Urinary bladder (tissue), 3 donors: ENCODE measurements at regions not wholly inside any gene's neighbourhood (a gene's known extent, or its start where the extent isn't known, plus 50 kb on each side); places are given as distances from the start of the nearest gene placed in this dataset.
A peak's percentile ranks its signal among the peaks of the same experiment; 100 is the strongest.

Experiments used
- DNase-seq: peaks from one replicate; pipeline ENCODE4 v3.0.0-alpha.2; 2015; ENCODE audit errors: extremely low spot score
- H3K27ac ChIP-seq: one replicate; pipeline ENCODE4 v1.5.1; 2013; ENCODE audit warnings: low read depth, mild to moderate bottlenecking, moderate library complexity
- H3K36me3 ChIP-seq: one replicate; pipeline ENCODE4 v1.6.1; 2013; ENCODE audit warnings: mild to moderate bottlenecking, moderate library complexity; ENCODE audit not compliant: insufficient read depth
- H3K4me1 ChIP-seq: one replicate; pipeline ENCODE4 v1.6.1; 2013; ENCODE audit warnings: mild to moderate bottlenecking, moderate library complexity; ENCODE audit not compliant: insufficient read depth
- H3K4me3 ChIP-seq: one replicate; pipeline ENCODE4 v1.5.1; 2013; ENCODE audit warnings: low read depth, low read length
- WGBS: extraction: QIAGEN DNeasy Blood & Tissue Kit; methylation state at CpG from one replicate; pipeline ENCODE4 v1.1.7; 2013; 5-methylcytosine and 5-hydroxymethylcytosine counted together
- donor health status: healthy with polysubstance abuse.
- donor health status: healthy.

DNA sequence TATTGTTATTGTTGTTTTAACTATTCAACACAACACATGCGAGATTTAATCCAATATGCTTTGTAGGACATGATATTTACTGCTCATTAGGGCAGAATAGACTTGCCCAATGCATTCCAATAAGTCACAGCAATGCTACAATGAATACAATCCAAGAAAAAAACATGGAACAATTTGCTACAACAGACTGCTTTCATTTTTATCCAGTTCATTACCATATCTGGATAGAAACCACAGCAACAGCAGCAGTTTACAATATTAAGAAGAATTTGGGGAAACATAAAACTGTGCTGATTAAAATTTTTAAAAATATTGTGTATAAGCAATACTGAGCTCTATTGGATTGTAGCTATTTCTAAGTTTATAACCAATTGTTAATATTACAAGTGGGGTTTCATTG lies 833.0 kb downstream of the DIAPH3 start:
- WGBS: 87% methylated on average over 1 of the region's 1 CpG
- Histone ChIP-seq H3K27ac (no peak overlapping the region), H3K4me1 (no peaks in the 10 kb centered on the region), H3K4me3 (no peak overlapping the region), H3K36me3 (no peaks in the 10 kb centered on the region)
- DNase-seq: no peak

DNA sequence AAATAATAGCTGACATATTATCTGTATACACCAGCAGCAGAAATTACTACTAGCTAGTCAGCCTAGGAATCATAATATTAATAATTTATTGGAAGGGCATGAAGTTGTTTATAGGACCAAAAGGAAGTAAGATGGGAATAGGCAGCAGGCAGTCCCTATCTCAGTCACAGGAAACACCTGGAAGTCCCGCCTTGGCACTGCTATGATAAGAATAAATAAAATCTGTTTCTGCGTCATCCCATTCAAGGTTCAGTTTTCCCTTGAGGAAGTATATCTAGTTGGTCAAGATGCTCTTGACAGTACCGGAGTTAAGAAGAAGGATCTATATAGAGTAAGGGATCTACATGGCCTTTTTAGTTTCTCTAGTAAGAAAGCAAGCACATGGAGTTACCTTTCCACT lies 830.8 kb downstream of the DIAPH3 start:
- no peak for DNase-seq
- 92% methylated on average over 3 of the region's 3 CpGs for WGBS
- Histone ChIP-seq H3K36me3 (no peaks in the 10 kb centered on the region), H3K4me3 (no peak overlapping the region), H3K4me1 (no peaks in the 10 kb centered on the region), H3K27ac (no peak overlapping the region)

DNA sequence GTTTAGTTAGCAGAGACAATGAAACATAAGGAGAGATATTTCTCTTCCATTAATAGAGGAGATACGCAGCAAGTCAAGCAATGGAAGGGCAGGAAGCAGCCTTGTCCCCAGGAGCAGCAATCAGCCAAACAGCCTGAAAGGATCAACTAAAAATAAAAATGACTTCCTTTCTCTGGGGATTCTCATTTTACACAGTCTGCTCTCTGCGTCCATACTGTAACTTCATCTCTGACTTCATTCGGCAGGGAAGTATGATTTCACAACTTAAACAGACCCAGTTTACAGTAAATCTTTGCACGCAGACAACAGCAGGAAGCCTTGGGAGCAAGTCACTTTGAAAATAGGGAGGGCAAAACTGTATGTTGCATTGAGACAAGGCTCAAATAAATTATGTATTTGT lies 826.7 kb downstream of the DIAPH3 start:
- WGBS: 39% methylated on average over 4 of the region's 4 CpGs
- no peaks in the 10 kb centered on the region for H3K4me1 ChIP-seq
- no peak for DNase-seq
- H3K36me3 ChIP-seq: no peaks in the 10 kb centered on the region
- H3K4me3 ChIP-seq: no peak overlapping the region
- no peak overlapping the region for H3K27ac ChIP-seq

DNA sequence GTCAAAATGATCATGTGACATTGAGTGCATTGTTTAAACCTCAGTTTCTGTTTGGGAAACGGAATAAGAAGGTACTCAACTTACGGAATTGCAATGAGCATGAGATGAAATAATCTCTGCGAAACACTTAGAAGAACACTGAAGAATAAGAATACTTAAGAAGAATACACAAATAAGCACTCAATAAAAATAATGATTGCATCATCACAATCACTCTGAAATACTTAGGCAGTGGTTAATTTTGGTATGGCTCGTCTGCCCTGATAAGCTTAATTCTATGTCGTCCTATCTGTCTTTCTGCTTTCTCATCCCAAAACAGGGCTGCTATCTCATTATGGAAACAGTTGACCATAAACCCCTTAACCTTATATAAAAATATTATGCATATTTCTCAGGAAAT lies 823.6 kb downstream of the DIAPH3 start:
- no peak overlapping the region for H3K4me3 ChIP-seq
- no peaks in the 10 kb centered on the region for H3K36me3 ChIP-seq
- WGBS: 90% methylated on average over 5 of the region's 5 CpGs
- no peaks in the 10 kb centered on the region for H3K4me1 ChIP-seq
- no peak for DNase-seq
- no peak overlapping the region for H3K27ac ChIP-seq

DNA sequence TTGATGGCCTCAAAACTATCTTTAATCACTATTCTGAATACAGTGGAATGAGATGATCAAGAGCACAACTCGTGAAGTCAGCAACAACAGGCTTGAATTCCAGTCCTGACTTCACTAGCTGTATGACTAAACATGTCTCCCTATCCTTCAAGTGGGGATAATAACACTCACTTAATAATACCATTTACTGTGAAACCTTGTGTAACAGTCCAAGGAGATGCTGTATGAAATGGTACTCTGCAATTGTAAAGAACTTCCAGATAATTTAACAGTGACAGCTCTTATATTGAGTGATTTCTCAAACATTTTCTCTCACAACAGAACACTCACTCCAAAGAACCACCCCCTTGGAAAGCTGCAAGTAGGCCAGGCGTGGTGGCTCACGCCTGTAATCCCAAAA lies 823.1 kb downstream of the DIAPH3 start:
- no peaks in the 10 kb centered on the region for H3K36me3 ChIP-seq
- no peaks in the 10 kb centered on the region for H3K4me1 ChIP-seq
- no peak for DNase-seq

DNA sequence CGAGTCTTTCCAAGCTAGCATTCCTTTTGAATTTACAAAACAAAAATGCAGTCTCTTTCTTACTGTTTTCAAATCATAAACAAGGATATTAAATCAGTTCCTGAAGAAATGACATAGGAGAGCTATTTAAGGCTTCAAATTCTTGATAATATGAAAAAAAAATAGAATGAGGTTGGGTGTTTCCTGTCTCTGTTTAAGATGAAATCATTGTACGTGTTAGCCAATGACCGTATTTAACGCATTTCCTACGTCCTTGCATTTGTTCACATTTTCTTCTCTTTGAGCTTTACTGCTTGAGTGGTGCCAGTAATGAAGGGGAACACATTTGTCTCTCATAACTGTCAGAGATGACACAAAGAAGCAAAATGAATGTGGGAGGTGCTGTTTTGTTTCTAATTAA lies 821.3 kb downstream of the DIAPH3 start:
- no peak for DNase-seq
- Histone ChIP-seq H3K4me1 (no peaks in the 10 kb centered on the region), H3K4me3 (no peak overlapping the region), H3K36me3 (no peaks in the 10 kb centered on the region), H3K27ac (no peak overlapping the region)
- 71% methylated on average over 5 of the region's 5 CpGs for WGBS

More for the DNA sequence above, 823.1 kb downstream of the DIAPH3 start:
- no peak overlapping the region for H3K27ac ChIP-seq
- H3K4me3 ChIP-seq: no peak overlapping the region
- 62% methylated on average over 3 of the region's 3 CpGs for WGBS

DNA sequence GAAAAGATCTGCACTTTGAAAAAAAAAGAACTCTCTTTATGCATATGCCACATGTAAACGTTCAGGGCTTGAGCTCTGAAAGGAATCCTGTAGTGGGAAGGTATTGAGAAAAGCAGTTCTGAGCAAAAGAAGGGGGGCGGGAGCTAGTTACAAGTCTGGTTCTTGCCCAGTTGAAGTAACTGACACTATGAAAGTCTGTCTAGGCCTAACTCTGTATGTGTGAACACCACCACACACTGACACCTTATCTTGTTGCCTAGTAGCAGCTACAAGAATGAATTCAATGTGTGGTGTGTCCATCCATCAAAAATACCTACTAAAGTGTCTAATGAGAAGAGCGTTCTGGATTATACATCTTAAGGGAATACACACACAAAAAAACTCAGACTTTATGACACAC lies 820.6 kb downstream of the DIAPH3 start:
- Histone ChIP-seq H3K4me1 (no peaks in the 10 kb centered on the region), H3K4me3 (no peak overlapping the region), H3K27ac (no peak overlapping the region), H3K36me3 (no peaks in the 10 kb centered on the region)
- DNase-seq: no peak
- 71% methylated on average over 3 of the region's 3 CpGs for WGBS

DNA sequence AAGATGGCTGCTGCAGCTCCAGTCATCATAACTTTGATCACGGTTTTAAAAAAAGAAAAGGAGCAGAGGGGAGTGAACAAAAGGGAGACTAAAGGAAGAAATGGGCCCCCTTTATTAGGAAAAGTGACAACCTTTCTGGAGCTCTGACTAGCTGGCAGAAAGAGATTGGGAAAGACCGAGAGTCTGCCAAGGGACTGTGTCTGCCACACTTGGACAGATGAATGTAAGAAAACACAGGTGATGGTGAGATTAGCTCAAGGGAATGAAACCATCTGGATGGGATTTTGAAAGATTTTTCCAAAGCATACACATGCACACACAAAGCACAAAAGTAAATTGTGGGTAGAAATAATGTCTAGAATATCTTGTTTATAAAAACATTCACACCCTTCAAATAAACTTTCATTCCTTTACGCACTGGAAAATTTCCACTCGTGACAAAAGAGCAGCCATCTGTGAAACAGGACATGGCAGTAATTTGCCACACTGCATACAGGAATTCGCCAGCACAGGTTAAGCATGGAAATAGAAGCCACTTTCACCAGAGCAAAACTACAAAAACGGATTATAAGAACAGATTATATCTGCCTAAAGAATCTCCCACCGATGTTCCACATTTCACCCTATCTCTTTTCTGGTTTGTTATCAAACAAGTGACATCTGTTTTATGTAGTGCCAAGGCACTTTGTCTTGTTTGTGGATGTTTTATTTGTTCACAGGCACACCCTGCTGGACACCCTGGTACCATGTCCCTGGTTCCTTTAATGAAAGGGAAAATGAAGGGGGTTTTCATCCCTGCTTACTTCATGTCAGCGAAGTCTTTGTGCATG lies 819.5 kb downstream of the DIAPH3 start:
- no peak for DNase-seq
- Histone ChIP-seq H3K27ac (no peak overlapping the region), H3K4me1 (no peaks in the 10 kb centered on the region), H3K4me3 (no peak overlapping the region), H3K36me3 (no peaks in the 10 kb centered on the region)
- 68% methylated on average over 8 of the region's 8 CpGs for WGBS

DNA sequence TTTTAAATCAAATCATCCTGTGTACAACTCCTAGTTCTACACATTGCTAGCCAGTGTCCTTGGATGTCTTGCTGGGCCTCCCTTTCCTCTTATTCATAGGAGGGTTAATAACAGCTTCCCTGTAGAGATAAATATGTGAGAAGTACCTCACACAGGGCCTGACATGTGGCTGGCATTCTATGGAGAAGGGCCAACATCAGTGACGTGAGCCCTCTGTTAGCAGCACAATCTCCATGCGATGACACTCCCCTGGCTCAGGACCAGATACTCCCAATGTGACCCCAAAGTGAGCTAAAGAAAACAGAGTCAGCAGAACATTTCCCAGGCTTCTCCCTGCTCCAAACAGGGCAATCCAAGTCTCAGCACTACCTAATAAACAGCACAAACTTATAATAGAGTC lies 818.4 kb downstream of the DIAPH3 start:
- Histone ChIP-seq H3K27ac (no peak overlapping the region), H3K4me1 (no peaks in the 10 kb centered on the region), H3K4me3 (no peak overlapping the region), H3K36me3 (no peaks in the 10 kb centered on the region)
- DNase-seq: no peak
- WGBS: 32% methylated on average over 2 of the region's 2 CpGs

DNA sequence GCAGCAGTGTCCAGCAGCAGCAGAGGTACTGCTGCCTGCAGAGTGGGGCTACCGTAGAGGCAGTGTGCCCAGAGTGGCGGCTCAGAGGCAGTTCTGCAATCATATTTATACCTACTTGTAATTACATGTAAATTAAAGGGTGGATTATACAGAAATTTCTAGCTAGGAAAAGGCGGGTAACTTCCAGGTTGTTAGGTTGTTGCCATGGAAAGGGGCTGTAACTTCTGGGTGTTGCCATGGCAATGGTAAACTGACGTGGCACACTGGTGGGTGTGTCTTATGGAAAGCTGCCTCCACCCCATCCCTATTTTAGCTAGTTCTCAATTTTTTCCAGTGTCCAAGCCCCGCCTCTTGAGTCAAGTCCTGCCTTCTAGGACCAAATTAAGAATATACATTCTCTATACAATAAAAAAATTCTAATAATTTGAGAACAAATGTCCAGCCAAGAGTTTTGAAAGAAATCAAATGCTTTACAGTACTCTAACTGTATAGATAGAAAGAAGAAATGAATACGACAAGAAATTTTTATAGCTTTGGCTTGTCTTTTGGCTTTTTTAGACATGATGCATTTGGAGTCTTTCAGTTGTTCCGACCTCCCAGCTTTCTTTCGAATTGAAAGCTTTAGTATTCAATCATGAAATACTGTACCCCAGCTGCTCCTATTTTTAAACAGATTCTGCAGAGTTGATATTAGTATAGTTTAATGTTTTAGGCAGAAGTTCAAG lies 816.6 kb downstream of the DIAPH3 start:
- Histone ChIP-seq H3K27ac (no peak overlapping the region), H3K4me1 (no peaks in the 10 kb centered on the region), H3K36me3 (no peaks in the 10 kb centered on the region), H3K4me3 (no peak overlapping the region)
- peak; percentile 74 for DNase-seq
- 34% methylated on average over 8 of the region's 8 CpGs for WGBS

DNA sequence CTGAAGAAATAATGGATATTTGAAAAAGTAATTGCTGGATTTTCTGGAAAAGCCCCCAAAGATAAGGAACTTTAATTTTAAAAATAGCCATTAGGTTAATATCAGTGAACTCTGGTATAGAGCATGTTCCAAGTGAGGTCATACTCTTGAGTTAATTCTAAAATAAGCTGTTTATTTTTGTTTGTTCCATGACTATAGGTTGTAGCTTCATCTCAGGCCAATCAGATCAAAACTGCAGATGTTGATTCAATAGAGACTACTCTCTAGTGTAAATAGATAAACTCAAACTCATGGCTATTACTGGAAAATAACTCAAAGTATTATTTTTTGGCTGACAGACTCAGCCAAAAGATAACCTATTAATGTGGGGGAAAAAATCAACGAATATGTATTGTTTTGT lies 815.1 kb downstream of the DIAPH3 start:
- 47% methylated on average over 1 of the region's 1 CpG for WGBS
- no peak for DNase-seq

DNA sequence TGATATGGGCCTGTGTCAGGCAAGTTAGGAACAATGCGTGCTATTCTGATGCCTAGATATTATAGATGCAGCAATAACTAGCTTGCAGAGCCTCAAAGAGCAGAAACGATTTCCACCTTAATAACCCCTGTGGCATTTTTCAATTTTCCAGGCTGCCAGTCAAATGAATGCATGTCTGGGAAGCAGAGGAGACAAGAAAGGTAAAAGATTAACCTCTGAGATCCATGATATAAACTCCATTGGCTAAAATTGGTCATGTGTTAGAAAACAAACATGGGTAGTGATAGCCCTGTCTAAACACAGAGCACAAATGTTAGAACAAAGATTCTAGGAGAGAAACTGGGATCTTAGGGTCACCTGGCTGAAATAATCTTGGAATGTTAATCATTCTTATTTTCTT lies 811.1 kb downstream of the DIAPH3 start:
- Histone ChIP-seq H3K4me3 (no peak overlapping the region), H3K27ac (no peak overlapping the region), H3K4me1 (no peaks in the 10 kb centered on the region), H3K36me3 (no peaks in the 10 kb centered on the region)
- DNase-seq: no peak
- WGBS: 80% methylated on average over 2 of the region's 2 CpGs

More for the DNA sequence above, 815.1 kb downstream of the DIAPH3 start:
- no peak overlapping the region for H3K27ac ChIP-seq
- no peak overlapping the region for H3K4me3 ChIP-seq
- H3K36me3 ChIP-seq: no peaks in the 10 kb centered on the region
- no peaks in the 10 kb centered on the region for H3K4me1 ChIP-seq

DNA sequence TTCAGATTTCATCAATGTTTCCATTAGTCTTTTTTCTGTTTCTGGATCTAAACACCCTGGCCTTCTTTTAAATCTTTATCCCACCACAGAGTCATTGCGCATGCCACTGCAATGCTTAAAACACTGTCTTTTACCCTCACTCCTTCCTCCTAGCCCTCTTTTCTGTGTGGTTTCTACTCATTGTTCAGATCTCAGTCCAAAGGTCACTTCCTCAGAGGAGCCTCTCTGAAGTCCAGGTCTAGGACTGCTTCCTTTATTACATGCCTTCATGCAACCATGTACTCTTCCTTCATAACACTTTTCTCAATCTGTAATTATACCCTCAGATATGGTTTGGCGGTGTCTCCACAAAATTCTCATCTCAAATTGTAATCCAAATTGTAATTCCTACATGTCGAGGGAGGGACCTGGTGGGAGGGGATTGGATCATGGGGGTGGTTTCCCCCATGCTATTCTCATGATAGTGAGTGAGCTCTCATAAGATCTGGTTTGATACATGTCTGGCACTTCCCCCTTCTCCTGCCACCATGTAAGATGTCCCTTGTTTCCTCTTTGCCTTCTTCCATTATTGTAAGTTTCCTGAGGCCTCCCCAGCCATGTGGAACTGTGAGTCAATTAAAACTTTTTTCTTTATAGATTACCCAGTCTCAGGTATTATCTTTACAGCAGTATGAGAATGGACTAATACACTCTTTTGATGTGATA lies 808.9 kb downstream of the DIAPH3 start:
- no peak overlapping the region for H3K27ac ChIP-seq
- H3K4me1 ChIP-seq: no peaks in the 10 kb centered on the region
- H3K36me3 ChIP-seq: no peaks in the 10 kb centered on the region
- 95% methylated on average over 3 of the region's 3 CpGs for WGBS
- DNase-seq: no peak
- H3K4me3 ChIP-seq: no peak overlapping the region

DNA sequence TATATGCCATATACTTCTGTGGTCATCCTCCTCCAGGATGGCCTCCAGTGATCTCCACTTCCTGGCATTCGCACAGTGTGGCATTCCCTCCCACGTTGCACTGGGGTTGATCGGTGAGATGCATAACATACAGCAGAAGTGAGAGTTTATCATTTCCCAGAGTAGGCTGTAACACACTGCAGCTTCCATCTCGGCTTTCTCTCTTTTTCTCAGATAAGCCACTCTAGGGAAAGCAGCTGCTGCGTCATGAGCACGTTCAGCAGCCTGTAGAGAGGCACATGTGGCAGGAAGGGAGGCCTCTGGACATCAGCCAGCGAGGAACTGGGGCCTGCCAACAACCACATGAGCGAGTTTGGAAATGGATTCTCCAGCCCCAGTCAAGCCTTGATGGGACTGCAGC lies 807.1 kb downstream of the DIAPH3 start:
- H3K36me3 ChIP-seq: no peaks in the 10 kb centered on the region
- no peak overlapping the region for H3K4me3 ChIP-seq
- WGBS: 22% methylated on average over 8 of the region's 8 CpGs
- no peaks in the 10 kb centered on the region for H3K4me1 ChIP-seq
- DNase-seq: no peak
- no peak overlapping the region for H3K27ac ChIP-seq
